ENCODE measurements at regions not wholly inside any gene's neighbourhood (a gene's known extent, or its start where the extent isn't known, plus 50 kb on each side); places are given as distances from the start of the nearest gene placed in this dataset.

GRCh38 chr2:186307871-186308270 is 178.2 kb upstream of the ZC3H15 start:
- Histone ChIP-seq H3K36me3 (peaks cover 0 to 19% (median 0%) of the 10 kb centered on the region in 3 donors), H3K4me3 (no peak overlapping the region), H3K27me3 (no peaks in the 10 kb centered on the region), H3K27ac (no peak overlapping the region), H3K9me3 (peaks cover 0 to 21% (median 7%) of the 10 kb centered on the region in 4 donors), H3K4me1 (no peaks in the 10 kb centered on the region)
- TF ChIP-seq POLR2A (IDR thresholded peaks at IDR 0.05) (no peak), CTCF (IDR thresholded peaks at IDR 0.05) (no peak), EP300 (IDR thresholded peaks at IDR 0.05) (no peak)
- DNase-seq (ENCODE audit: low spot score in 2 of 2), result no peak

- no peak overlapping the region for H3K27ac ChIP-seq
- TF ChIP-seq EP300 (IDR thresholded peaks at IDR 0.05) (no peak), POLR2A (IDR thresholded peaks at IDR 0.05) (no peak), CTCF (IDR thresholded peaks at IDR 0.05) (no peak)
- 43 to 74% methylated on average over 1 of the region's 1 CpG for WGBS, 2 donors
- H3K36me3 ChIP-seq, result peaks cover 0 to 23% (median 0%) of the 10 kb centered on the region in 3 donors
- peaks cover 0 to 26% (median 9%) of the 10 kb centered on the region in 4 donors for H3K9me3 ChIP-seq
- no peaks in the 10 kb centered on the region for H3K4me1 ChIP-seq
- no peak for DNase-seq (ENCODE audit: low spot score in 2 of 2)
- no peak overlapping the region for H3K4me3 ChIP-seq
- no peaks in the 10 kb centered on the region for H3K27me3 ChIP-seq
Observed at GRCh38 chr2:186308347-186308746, 177.7 kb upstream of the ZC3H15 start.

GRCh38 chr2:186309901-186310300 is 176.2 kb upstream of the ZC3H15 start:
- TF ChIP-seq EP300 (IDR thresholded peaks at IDR 0.05) (no peak), CTCF (IDR thresholded peaks at IDR 0.05) (no peak), POLR2A (IDR thresholded peaks at IDR 0.05) (no peak)
- peaks cover 0 to 38% (median 12%) of the 10 kb centered on the region in 4 donors for H3K9me3 ChIP-seq
- DNase-seq (ENCODE audit: low spot score in 2 of 2), result no peak
- WGBS, 2 donors, result 58 to 61% methylated on average over 2 of the region's 2 CpGs
- H3K4me3 ChIP-seq, result no peak overlapping the region
- H3K27me3 ChIP-seq, result no peaks in the 10 kb centered on the region
- H3K36me3 ChIP-seq, result peaks cover 0 to 25% (median 0%) of the 10 kb centered on the region in 3 donors
- no peaks in the 10 kb centered on the region for H3K4me1 ChIP-seq
- no peak overlapping the region for H3K27ac ChIP-seq

GRCh38 chr2:186319105-186319504 is 167.0 kb upstream of the ZC3H15 start:
- Histone ChIP-seq H3K4me1 (no peaks in the 10 kb centered on the region), H3K27ac (no peak overlapping the region), H3K4me3 (no peak overlapping the region), H3K36me3 (no peaks in the 10 kb centered on the region), H3K27me3 (no peaks in the 10 kb centered on the region), H3K9me3 (peaks cover 0 to 62% (median 18%) of the 10 kb centered on the region in 4 donors)
- 95 to 98% methylated on average over 2 of the region's 2 CpGs for WGBS, 2 donors
- TF ChIP-seq POLR2A (IDR thresholded peaks at IDR 0.05) (no peak), CTCF (IDR thresholded peaks at IDR 0.05) (no peak), EP300 (IDR thresholded peaks at IDR 0.05) (no peak)
- no peak for DNase-seq (ENCODE audit: low spot score in 2 of 2)

- no peak for TF ChIP-seq CTCF (IDR thresholded peaks at IDR 0.05)
- TF ChIP-seq POLR2A (IDR thresholded peaks at IDR 0.05), result no peak
- TF ChIP-seq EP300 (IDR thresholded peaks at IDR 0.05), result no peak
- no peak for DNase-seq (ENCODE audit: low spot score in 2 of 2)
- Histone ChIP-seq H3K4me1 (no peaks in the 10 kb centered on the region), H3K9me3 (peaks cover 0 to 53% (median 16%) of the 10 kb centered on the region in 4 donors), H3K27ac (no peak overlapping the region), H3K27me3 (no peaks in the 10 kb centered on the region), H3K4me3 (no peak overlapping the region), H3K36me3 (peaks cover 0 to 3% (median 0%) of the 10 kb centered on the region in 3 donors)
- WGBS, 2 donors, result 85 to 90% methylated on average over 2 of the region's 2 CpGs
Observed at GRCh38 chr2:186325827-186326535, 160.1 kb upstream of the ZC3H15 start.
